ENCODE measurements at regions not wholly inside any gene's neighbourhood (a gene's known extent, or its start where the extent isn't known, plus 50 kb on each side); places are given as distances from the start of the nearest gene placed in this dataset.
"Not testable (repeated sequence)": the region's sequence is repeated elsewhere in the genome, so short reads cannot be mapped to it uniquely, and the experiment has no call there.

GRCh38 chr6:86283596-86283995, 640.9 kb upstream of the SYNCRIP start:
- TF ChIP-seq YY1 (IDR thresholded peaks at IDR 0.05; ENCODE audit: insufficient read depth, insufficient read length); ZNF274 (IDR thresholded peaks at IDR 0.05; ENCODE audit: low read depth, low read length): not testable (repeated sequence)

Measured in NT2/D1 (cell line).